C4-2B (cell line): ENCODE measurements at regions not wholly inside any gene's neighbourhood (a gene's known extent, or its start where the extent isn't known, plus 50 kb on each side); places are given as distances from the start of the nearest gene placed in this dataset.

Experiments used
- H3K27ac ChIP-seq: fragments of 450-650 bp; 2 replicates; pipeline ENCODE4 v1.5.1; 2017
- CTCF ChIP-seq: fragments of 450-650 bp; conservative IDR thresholded peaks from 2 replicates; pipeline ENCODE4 v1.5.1; 2017; ENCODE audit warnings: mild to moderate bottlenecking
- ZFX ChIP-seq: fragments of 450-650 bp; IDR thresholded peaks from 2 replicates; pipeline ENCODE4 v1.6.1; 2017

GRCh38 chr10:76666891-76667290, 970.7 kb downstream of the KCNMA1 start:
- no peak overlapping the region for H3K27ac ChIP-seq
- TF ChIP-seq CTCF (no peak), ZFX (no peak)

- no peak for TF ChIP-seq ZFX
- TF ChIP-seq CTCF: no peak
- H3K27ac ChIP-seq: no peak overlapping the region
Measured at GRCh38 chr10:76665029-76665428, 972.6 kb downstream of the KCNMA1 start.

GRCh38 chr10:76657337-76658012, 980.1 kb downstream of the KCNMA1 start:
- no peak for TF ChIP-seq ZFX
- TF ChIP-seq CTCF: no peak
- H3K27ac ChIP-seq: no peak overlapping the region

- no peak overlapping the region for H3K27ac ChIP-seq
- TF ChIP-seq ZFX (no peak), CTCF (no peak)
Measured at GRCh38 chr10:76651154-76651553, 986.5 kb downstream of the KCNMA1 start.

GRCh38 chr10:76649723-76650127, 987.9 kb downstream of the KCNMA1 start:
- no peak for TF ChIP-seq CTCF
- TF ChIP-seq ZFX: no peak
- H3K27ac ChIP-seq: no peak overlapping the region

- TF ChIP-seq ZFX (no peak), CTCF (no peak)
- no peak overlapping the region for H3K27ac ChIP-seq
Measured at GRCh38 chr10:76649254-76649653, 988.4 kb downstream of the KCNMA1 start.

- no peak overlapping the region for H3K27ac ChIP-seq
- TF ChIP-seq ZFX: no peak
Measured at GRCh38 chr10:76647301-76647700, 990.3 kb downstream of the KCNMA1 start.

GRCh38 chr10:76645341-76645740, 992.3 kb downstream of the KCNMA1 start:
- H3K27ac ChIP-seq: no peak overlapping the region
- no peak for TF ChIP-seq ZFX
- no peak for TF ChIP-seq CTCF
